ENCODE measurements at regions not wholly inside any gene's neighbourhood (a gene's known extent, or its start where the extent isn't known, plus 50 kb on each side); places are given as distances from the start of the nearest gene placed in this dataset.

DNA sequence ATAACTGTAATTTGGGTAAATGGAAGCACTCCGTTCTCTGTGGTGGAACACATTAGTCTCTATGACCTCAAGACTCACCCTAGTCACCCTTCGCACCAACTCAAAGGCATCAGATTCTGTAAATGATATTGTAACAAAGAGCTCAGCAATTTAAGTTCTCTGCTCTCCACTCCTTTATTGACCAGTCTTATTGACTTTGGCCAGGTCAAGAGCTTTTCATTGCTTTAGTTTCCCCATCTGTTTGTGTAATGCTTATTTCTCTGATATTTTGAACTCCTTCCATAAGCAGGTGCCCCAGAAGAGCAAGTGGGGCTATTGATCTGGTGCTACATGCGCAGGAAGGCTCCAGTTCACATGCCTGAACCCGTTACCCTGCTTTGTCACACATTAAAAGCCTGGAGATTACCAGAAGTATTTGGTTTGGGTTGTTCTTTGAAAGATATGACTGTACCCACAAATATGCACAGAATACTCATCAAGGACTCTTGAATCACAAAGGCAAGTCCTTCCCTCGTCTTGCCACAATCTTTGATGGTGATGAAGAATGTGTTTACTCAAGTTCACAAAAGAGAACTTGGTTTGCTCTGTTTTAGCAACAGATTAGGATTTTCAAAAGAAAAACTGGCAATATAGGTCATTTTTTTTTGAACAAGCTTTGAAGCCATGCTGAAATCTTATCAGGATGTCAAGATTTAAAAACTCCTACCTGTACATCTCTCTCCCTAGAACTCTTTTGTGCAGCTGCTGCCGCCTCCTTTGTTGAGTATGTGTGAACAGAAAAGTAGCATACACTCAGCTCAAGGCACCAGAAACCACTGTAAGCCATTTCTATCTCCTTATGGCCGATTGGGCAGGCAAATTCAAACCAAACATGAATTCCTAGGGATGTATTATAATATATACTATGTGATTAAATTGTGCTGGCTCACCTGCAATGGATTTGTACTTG, 193.9 kb downstream of the BCAT1 start:
- TF ChIP-seq, protein P1, sequence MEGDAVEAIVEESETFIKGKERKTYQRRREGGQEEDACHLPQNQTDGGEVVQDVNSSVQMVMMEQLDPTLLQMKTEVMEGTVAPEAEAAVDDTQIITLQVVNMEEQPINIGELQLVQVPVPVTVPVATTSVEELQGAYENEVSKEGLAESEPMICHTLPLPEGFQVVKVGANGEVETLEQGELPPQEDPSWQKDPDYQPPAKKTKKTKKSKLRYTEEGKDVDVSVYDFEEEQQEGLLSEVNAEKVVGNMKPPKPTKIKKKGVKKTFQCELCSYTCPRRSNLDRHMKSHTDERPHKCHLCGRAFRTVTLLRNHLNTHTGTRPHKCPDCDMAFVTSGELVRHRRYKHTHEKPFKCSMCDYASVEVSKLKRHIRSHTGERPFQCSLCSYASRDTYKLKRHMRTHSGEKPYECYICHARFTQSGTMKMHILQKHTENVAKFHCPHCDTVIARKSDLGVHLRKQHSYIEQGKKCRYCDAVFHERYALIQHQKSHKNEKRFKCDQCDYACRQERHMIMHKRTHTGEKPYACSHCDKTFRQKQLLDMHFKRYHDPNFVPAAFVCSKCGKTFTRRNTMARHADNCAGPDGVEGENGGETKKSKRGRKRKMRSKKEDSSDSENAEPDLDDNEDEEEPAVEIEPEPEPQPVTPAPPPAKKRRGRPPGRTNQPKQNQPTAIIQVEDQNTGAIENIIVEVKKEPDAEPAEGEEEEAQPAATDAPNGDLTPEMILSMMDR (IDR thresholded peaks at IDR 0.05; ENCODE audit: poor library complexity), result no peak
- TF ChIP-seq EZH2 (IDR thresholded peaks at IDR 0.05; ENCODE audit: borderline replicate concordance), result no peak
